A549 (cell line): ENCODE measurements at regions not wholly inside any gene's neighbourhood (a gene's known extent, or its start where the extent isn't known, plus 50 kb on each side); places are given as distances from the start of the nearest gene placed in this dataset.

Experiments used
- ATAC-seq, 2 experiments: fragments of 200-7000 bp in 1 of 2; fragments of >200 bp in 1 of 2; cut with Nextera tagmentation in 1 of 2; cut with Tn5 transposase in 1 of 2; 3 replicates each; pipeline versions ENCODE4 v1.8.0 to v1.9.1; 2018 to 2020; ENCODE audit warnings: mild to moderate bottlenecking in 1 of 2, moderate library complexity in 1 of 2
- CTCF ChIA-PET: fragments of 300-600 bp; sonication (Branson Sonifier 250); formaldehyde crosslinking; extraction: SDS; loops from one replicate; lab custom pipeline; 2021; ENCODE audit warnings: antibody characterized with exemption, inconsistent platforms; lab: Yijun Ruan, JAX
- POLR2A ChIA-PET: fragments of 350-600 bp; formaldehyde crosslinking; extraction: SDS; loops from one replicate; lab custom pipeline; 2021; ENCODE audit warnings: antibody characterized with exemption, inconsistent platforms; lab: Yijun Ruan, JAX
- DNase-seq, 2 experiments: peaks; one replicate each; pipeline versions ENCODE4 v3.0.0 to v3.0.0-alpha.2; 2011 to 2016; ENCODE audit warnings: low read depth in 1 of 2, low spot score in 1 of 2
- FAIRE-seq: peaks from 2 replicates; lab custom pipeline; 2011; peaks lifted over from hg19 to GRCh38; lab: Jason Lieb, UNC
- H3K27ac ChIP-seq, 2 experiments: fragments of >200 bp; sonication (Bioruptor Twin); formaldehyde crosslinking; 3 replicates each; pipeline ENCODE4 v1.5.1; 2016 to 2017
- H3K4me1 ChIP-seq: fragments of >200 bp; sonication (Bioruptor Twin); formaldehyde crosslinking; 3 replicates; pipeline ENCODE4 v1.6.1; 2016
- H3K4me2 ChIP-seq: fragments of >200 bp; sonication (Bioruptor Twin); formaldehyde crosslinking; 3 replicates; pipeline ENCODE4 v1.6.1; 2016
- H3K4me3 ChIP-seq: fragments of >200 bp; sonication (Bioruptor Twin); formaldehyde crosslinking; 3 replicates; pipeline ENCODE4 v1.5.1; 2016
- H3K9me3 ChIP-seq: fragments of >200 bp; sonication (Bioruptor Twin); formaldehyde crosslinking; 3 replicates; pipeline ENCODE4 v1.6.1; 2016
- CBX2 ChIP-seq: fragments of 200-600 bp; sonication (generic); IDR thresholded peaks from 2 replicates; pipeline ENCODE4 v1.6.1; 2016; ENCODE audit warnings: low read depth, mild to moderate bottlenecking, borderline replicate concordance
- CBX8 ChIP-seq: fragments of 200-600 bp; sonication (generic); IDR thresholded peaks from 2 replicates; pipeline ENCODE4 v1.6.1; 2016
- CHD4 ChIP-seq: fragments of 200-600 bp; sonication (generic); IDR thresholded peaks from 2 replicates; pipeline ENCODE4 v1.6.1; 2016; ENCODE audit warnings: antibody characterized with exemption, mild to moderate bottlenecking, borderline replicate concordance
- ESRRA ChIP-seq: fragments of 150-350 bp; IDR thresholded peaks from 2 replicates; pipeline ENCODE4 v1.6.1; 2014; ENCODE audit warnings: mild to moderate bottlenecking, low read length, borderline replicate concordance
- HDAC2 ChIP-seq: fragments of 200-600 bp; sonication (generic); IDR thresholded peaks from 2 replicates; pipeline ENCODE4 v1.6.1; 2016
- HEYL ChIP-seq: fragments of 250-450 bp; sonication (Bioruptor Pico); IDR thresholded peaks from 2 replicates; pipeline ENCODE4 v1.8.0; 2021; ENCODE audit warnings: mild to moderate bottlenecking, moderate library complexity
- HOXB5 ChIP-seq: fragments of 250-450 bp; sonication (Bioruptor Pico); IDR thresholded peaks from 2 replicates; pipeline ENCODE4 v1.5.0; 2020; ENCODE audit warnings: mild to moderate bottlenecking, moderate library complexity
- JUN ChIP-seq, 2 experiments: fragments of >200 bp; sonication (Bioruptor Twin); formaldehyde crosslinking; IDR thresholded peaks; 2 replicates in 1 of 2; 3 replicates in 1 of 2; pipeline ENCODE4 v1.6.1; 2016 to 2017
- KDM1A ChIP-seq: fragments of 200-600 bp; sonication (generic); IDR thresholded peaks from 2 replicates; pipeline ENCODE4 v1.6.1; 2016; ENCODE audit warnings: low read depth, mild to moderate bottlenecking
- KDM5A ChIP-seq: fragments of 200-600 bp; sonication (generic); IDR thresholded peaks from 2 replicates; pipeline ENCODE4 v1.6.1; 2016; ENCODE audit warnings: antibody characterized with exemption, mild to moderate bottlenecking
- MAFK ChIP-seq: fragments of 450-650 bp; IDR thresholded peaks from 2 replicates; pipeline ENCODE4 v1.6.1; 2014; ENCODE audit not compliant: partially characterized antibody
- NFE2L2 ChIP-seq: fragments of 150-350 bp; conservative IDR thresholded peaks from 2 replicates; pipeline ENCODE4 v1.6.1; 2014; ENCODE audit warnings: low read length
- NR3C1 ChIP-seq: fragments of >200 bp; sonication (Bioruptor Twin); formaldehyde crosslinking; IDR thresholded peaks from 3 replicates; pipeline ENCODE4 v1.6.1; 2017
- PHF8 ChIP-seq: fragments of 200-600 bp; sonication (generic); IDR thresholded peaks from 2 replicates; pipeline ENCODE4 v1.6.1; 2016; ENCODE audit warnings: low read depth, mild to moderate bottlenecking, antibody characterized with exemption, moderate library complexity, borderline replicate concordance
- POLR2AphosphoS2 ChIP-seq: conservative IDR thresholded peaks from 2 replicates; pipeline ENCODE4 v1.6.1; 2012; ENCODE audit warnings: low read length, improper control_type of control experiment, inconsistent platforms
- RAD21 ChIP-seq, 2 experiments: fragments of >200 bp in 1 of 2; sonication (Bioruptor Twin) in 1 of 2; formaldehyde crosslinking in 1 of 2; IDR thresholded peaks in 1 of 2; conservative IDR thresholded peaks in 1 of 2; 2 replicates in 1 of 2; 3 replicates in 1 of 2; pipeline ENCODE4 v1.6.1; 2012 to 2018; ENCODE audit warnings: inconsistent platforms in 1 of 2
- RARB ChIP-seq: fragments of 250-450 bp; sonication (Bioruptor Pico); IDR thresholded peaks from 2 replicates; pipeline ENCODE4 v1.8.0; 2021; ENCODE audit warnings: mild to moderate bottlenecking, moderate library complexity
- RNF2 ChIP-seq: fragments of 200-600 bp; sonication (generic); IDR thresholded peaks from 2 replicates; pipeline ENCODE4 v1.6.1; 2016; ENCODE audit warnings: low read depth, mild to moderate bottlenecking, antibody characterized with exemption, moderate library complexity, borderline replicate concordance
- ZC3H11A ChIP-seq: fragments of 450-650 bp; IDR thresholded peaks from 2 replicates; pipeline ENCODE4 v1.6.1; 2014; ENCODE audit warnings: antibody characterized with exemption, mild to moderate bottlenecking
- ZNF302 ChIP-seq: fragments of 250-450 bp; sonication (Bioruptor Pico); IDR thresholded peaks from 2 replicates; pipeline ENCODE4 v1.9.0; 2021; ENCODE audit warnings: inconsistent platforms, mild to moderate bottlenecking, moderate library complexity
- ZSCAN20 ChIP-seq: fragments of 250-450 bp; sonication (Bioruptor Pico); IDR thresholded peaks from 2 replicates; pipeline ENCODE4 v1.8.0; 2022; ENCODE audit warnings: mild to moderate bottlenecking, moderate library complexity
- WGBS: methylation state at CpG from one replicate; pipeline ENCODE4 v1.1.6; 2017; ENCODE audit errors: missing lambda C conversion rate; 5-methylcytosine and 5-hydroxymethylcytosine counted together
- TF ChIP-seq, protein P1 (sequence below): IDR thresholded peaks from 2 replicates; pipeline ENCODE4 v1.6.1; 2012; ENCODE audit warnings: low read depth, borderline replicate concordance
- TF ChIP-seq, protein P2 (sequence below): fragments of 450-650 bp; IDR thresholded peaks from 2 replicates; pipeline ENCODE4 v1.6.1; 2014; ENCODE audit warnings: antibody characterized with exemption
- TF ChIP-seq, protein P3 (sequence below): IDR thresholded peaks from 2 replicates; pipeline ENCODE4 v1.6.1; 2012

DNA sequence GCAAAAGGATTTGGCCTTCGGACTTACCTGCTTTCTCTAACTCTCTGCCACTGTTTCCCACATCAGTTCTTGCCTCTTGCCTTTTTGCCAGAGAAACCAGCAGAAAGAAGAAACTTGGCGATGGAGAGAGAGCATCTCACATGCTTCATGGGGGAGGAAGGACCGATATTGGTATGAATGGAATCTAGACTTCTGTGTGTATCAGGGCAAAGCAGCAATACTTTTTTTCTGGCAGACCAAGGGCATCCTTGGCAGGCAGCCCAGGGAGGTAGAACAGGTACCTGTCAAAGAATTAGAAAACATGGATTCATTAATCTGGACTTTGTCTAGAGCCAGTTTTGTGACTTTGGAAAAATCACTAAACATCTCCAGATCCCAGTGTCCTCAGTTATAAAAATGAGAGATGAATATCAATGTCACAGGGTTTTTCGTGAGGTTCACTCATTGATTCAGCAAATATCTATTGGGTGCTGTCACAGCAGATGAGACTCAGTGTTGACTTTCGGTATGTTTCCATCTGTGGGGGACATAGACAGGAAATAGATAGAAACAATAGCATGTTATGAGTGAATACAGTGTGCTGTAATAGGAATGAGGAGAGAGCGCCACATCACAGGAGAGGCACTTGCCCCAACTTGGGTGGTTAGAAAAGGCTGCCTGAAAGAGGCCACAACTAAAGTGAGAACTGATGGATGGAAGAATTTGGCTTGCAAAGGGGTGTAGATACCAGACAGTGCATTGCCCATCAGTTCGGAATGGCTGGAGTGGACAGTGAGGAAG lies 114.1 kb downstream of the CD83 start:
- TF ChIP-seq, protein P1, sequence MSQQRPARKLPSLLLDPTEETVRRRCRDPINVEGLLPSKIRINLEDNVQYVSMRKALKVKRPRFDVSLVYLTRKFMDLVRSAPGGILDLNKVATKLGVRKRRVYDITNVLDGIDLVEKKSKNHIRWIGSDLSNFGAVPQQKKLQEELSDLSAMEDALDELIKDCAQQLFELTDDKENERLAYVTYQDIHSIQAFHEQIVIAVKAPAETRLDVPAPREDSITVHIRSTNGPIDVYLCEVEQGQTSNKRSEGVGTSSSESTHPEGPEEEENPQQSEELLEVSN = no peak
- TF ChIP-seq ESRRA = no peak
- TF ChIP-seq JUN (IDR thresholded peaks at IDR 0.05) = no peak
- no peak for TF ChIP-seq KDM5A
- TF ChIP-seq CBX8 = no peak
- TF ChIP-seq ZNF302 (CRISPR knock-in tag) = no peak
- no peak for TF ChIP-seq HOXB5 (CRISPR knock-in tag)
- TF ChIP-seq NR3C1 = no peak
- no peak for TF ChIP-seq RNF2
- no peak for DNase-seq
- Histone ChIP-seq H3K9me3 (no peaks in the 10 kb centered on the region), H3K27ac (no peak overlapping the region), H3K4me1 (no peaks in the 10 kb centered on the region), H3K4me2 (no peak overlapping the region), H3K4me3 (no peak overlapping the region)
- ChIA-PET CTCF (no interaction called here), POLR2A (no interaction called here)
- FAIRE-seq = no peak
- ATAC-seq = no peak
- WGBS = 72% methylated on average over 7 of the region's 7 CpGs

DNA sequence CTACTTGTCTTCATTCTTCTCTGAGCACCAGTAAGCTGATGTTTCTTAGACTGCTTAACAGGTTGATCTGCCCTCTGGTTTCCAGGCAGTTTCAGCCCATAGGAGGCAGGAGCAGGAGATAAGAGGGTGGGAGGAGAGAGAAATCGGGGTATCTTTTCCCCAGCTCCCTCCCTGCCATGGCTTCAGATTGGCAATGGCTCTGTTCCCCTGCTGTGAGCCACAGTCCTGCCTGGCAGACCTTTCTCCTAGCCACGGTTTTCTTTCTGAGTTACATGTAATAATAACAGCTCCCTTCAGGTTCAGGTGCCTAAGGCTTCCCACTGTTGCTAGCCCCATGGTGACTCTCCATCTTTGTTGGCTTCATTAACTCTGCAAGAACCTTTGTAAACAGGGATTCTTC lies 115.3 kb downstream of the CD83 start:
- no peak for FAIRE-seq
- H3K27ac ChIP-seq = no peak overlapping the region
- H3K9me3 ChIP-seq = no peaks in the 10 kb centered on the region
- no peak for DNase-seq
- WGBS = 50% methylated on average over 2 of the region's 2 CpGs
- TF ChIP-seq ZSCAN20 (no peak), RAD21 (conservative IDR thresholded peaks at IDR 0.05 in 1 of 2, IDR thresholded peaks at IDR 0.05 in 1 of 2) (no peak), CHD4 (no peak), NFE2L2 (no peak)
- ATAC-seq = no peak
- no peak overlapping the region for H3K4me3 ChIP-seq
- ChIA-PET POLR2A (no interaction called here), CTCF (no interaction called here)
- no peak overlapping the region for H3K4me2 ChIP-seq
- H3K4me1 ChIP-seq = no peaks in the 10 kb centered on the region

DNA sequence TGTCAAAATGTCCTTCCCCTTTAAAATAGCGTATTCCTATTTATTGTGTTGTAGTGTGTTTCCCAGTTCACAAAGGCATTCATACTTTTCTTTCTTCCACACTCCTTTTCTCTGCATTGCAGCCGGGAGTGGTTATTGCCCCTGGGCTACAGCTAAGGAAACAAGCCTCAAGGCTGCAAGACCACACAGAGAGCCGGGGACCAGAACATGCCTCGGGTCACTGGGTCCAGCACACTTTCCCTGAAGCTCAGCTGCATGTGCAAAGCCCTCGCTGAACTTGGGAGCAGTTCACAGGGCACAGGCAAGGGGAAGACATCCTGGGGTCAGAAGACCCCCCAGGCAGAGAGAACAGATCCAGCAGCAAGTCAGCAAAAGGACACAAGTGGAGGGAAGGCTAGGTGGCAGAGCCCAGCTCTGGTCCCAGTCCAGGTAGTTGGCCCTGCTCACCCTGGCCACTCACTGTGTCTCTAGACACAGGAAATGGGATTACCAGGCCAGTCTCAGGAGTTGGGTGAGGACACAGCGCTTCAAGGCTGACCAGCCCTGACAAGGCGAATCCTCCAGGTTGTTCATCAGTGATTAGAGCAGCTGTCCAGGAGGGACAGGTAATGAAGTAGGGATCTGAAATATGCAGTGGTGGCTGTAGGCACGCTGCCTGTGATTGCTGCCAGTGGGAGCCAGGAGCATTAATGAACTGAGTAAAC lies 118.2 kb downstream of the CD83 start:
- ATAC-seq = no peak
- TF ChIP-seq KDM1A (no peak), MAFK (no peak), RARB (CRISPR knock-in tag) (no peak), ZC3H11A (no peak), POLR2AphosphoS2 (no peak), CBX2 (no peak), HDAC2 (no peak), PHF8 (no peak), HEYL (no peak), ZSCAN20 (no peak)
- TF ChIP-seq, protein P2, sequence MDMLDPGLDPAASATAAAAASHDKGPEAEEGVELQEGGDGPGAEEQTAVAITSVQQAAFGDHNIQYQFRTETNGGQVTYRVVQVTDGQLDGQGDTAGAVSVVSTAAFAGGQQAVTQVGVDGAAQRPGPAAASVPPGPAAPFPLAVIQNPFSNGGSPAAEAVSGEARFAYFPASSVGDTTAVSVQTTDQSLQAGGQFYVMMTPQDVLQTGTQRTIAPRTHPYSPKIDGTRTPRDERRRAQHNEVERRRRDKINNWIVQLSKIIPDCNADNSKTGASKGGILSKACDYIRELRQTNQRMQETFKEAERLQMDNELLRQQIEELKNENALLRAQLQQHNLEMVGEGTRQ = no peak
- TF ChIP-seq, protein P3, sequence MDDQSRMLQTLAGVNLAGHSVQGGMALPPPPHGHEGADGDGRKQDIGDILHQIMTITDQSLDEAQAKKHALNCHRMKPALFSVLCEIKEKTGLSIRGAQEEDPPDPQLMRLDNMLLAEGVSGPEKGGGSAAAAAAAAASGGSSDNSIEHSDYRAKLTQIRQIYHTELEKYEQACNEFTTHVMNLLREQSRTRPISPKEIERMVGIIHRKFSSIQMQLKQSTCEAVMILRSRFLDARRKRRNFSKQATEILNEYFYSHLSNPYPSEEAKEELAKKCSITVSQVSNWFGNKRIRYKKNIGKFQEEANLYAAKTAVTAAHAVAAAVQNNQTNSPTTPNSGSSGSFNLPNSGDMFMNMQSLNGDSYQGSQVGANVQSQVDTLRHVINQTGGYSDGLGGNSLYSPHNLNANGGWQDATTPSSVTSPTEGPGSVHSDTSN = no peak
- H3K9me3 ChIP-seq = no peaks in the 10 kb centered on the region; the same call in 2 of the 3 replicates
- WGBS = 81% methylated on average over 8 of the region's 8 CpGs
- H3K4me2 ChIP-seq = no peak overlapping the region
- no peaks in the 10 kb centered on the region for H3K4me1 ChIP-seq
- ChIA-PET CTCF (no interaction called here), POLR2A (no interaction called here)
- no peak overlapping the region for H3K4me3 ChIP-seq
- H3K27ac ChIP-seq = no peak overlapping the region
- DNase-seq = no peak
- no peak for FAIRE-seq
